Liver (tissue), 8 donors: ENCODE measurements at regions not wholly inside any gene's neighbourhood (a gene's known extent, or its start where the extent isn't known, plus 50 kb on each side); places are given as distances from the start of the nearest gene placed in this dataset.

Source experiments
- DNase-seq: peaks from one replicate; pipeline ENCODE4 v3.0.0-alpha.2; 2017; ENCODE audit warnings: low spot score
- H3K27ac ChIP-seq, 2 donors: one replicate each; pipeline ENCODE4 v1.7.0; 2013; ENCODE audit warnings: inconsistent platforms in 2 of 2, low read length in 2 of 2, control low read depth in 1 of 2, low read depth in 1 of 2, mild to moderate bottlenecking in 1 of 2
- H3K27me3 ChIP-seq, 4 donors: one replicate each; pipeline versions ENCODE4 v1.6.1 to v1.7.0; 2013; ENCODE audit warnings: low read length in 3 of 4, inconsistent platforms in 1 of 4, mild to moderate bottlenecking in 1 of 4, moderate library complexity in 1 of 4; ENCODE audit not compliant: control insufficient read depth in 4 of 4, insufficient read depth in 4 of 4
- H3K36me3 ChIP-seq, 4 donors: one replicate each; pipeline versions ENCODE4 v1.6.1 to v1.7.0; 2013; ENCODE audit warnings: low read length in 3 of 4, mild to moderate bottlenecking in 3 of 4, low read depth in 1 of 4, moderate library complexity in 1 of 4; ENCODE audit not compliant: control insufficient read depth in 4 of 4, insufficient read depth in 3 of 4
- H3K4me1 ChIP-seq, 4 donors: one replicate each; pipeline versions ENCODE4 v1.6.1 to v1.7.0; 2013; ENCODE audit warnings: low read length in 3 of 4, mild to moderate bottlenecking in 3 of 4, moderate library complexity in 1 of 4; ENCODE audit not compliant: control insufficient read depth in 4 of 4, insufficient read depth in 4 of 4
- H3K4me3 ChIP-seq, 3 donors: one replicate each; pipeline versions ENCODE4 v1.6.1 to v1.7.0; 2013; ENCODE audit warnings: low read length in 3 of 3, control low read depth in 1 of 3, low read depth in 1 of 3, mild to moderate bottlenecking in 1 of 3
- H3K9ac ChIP-seq, 2 donors: one replicate each; pipeline ENCODE4 v1.7.0; 2013; ENCODE audit warnings: low read length in 2 of 2, mild to moderate bottlenecking in 2 of 2, moderate library complexity in 2 of 2, control low read depth in 1 of 2, low read depth in 1 of 2
- H3K9me3 ChIP-seq, 4 donors: one replicate each; pipeline versions ENCODE4 v1.6.1 to v1.7.0; 2013; ENCODE audit warnings: low read length in 3 of 4; ENCODE audit not compliant: control insufficient read depth in 4 of 4
- EGR1 ChIP-seq, 2 donors: IDR thresholded peaks; 2 replicates each; pipeline ENCODE4 v1.6.1; 2016 to 2018; ENCODE audit warnings: antibody characterized with exemption in 2 of 2, low read depth in 2 of 2
- FOXA1 ChIP-seq: IDR thresholded peaks from 2 replicates; pipeline ENCODE4 v1.6.1; 2016; ENCODE audit warnings: antibody characterized with exemption
- FOXA2 ChIP-seq: IDR thresholded peaks from 2 replicates; pipeline ENCODE4 v1.6.1; 2016; ENCODE audit warnings: antibody characterized with exemption
- GABPA ChIP-seq, 2 donors: IDR thresholded peaks in 1 of 2; conservative IDR thresholded peaks in 1 of 2; 2 replicates each; pipeline ENCODE4 v1.6.1; 2016; ENCODE audit warnings: antibody characterized with exemption in 2 of 2, mild to moderate bottlenecking in 1 of 2, moderate library complexity in 1 of 2
- HNF4A ChIP-seq, 2 donors: conservative IDR thresholded peaks; 2 replicates each; pipeline ENCODE4 v1.6.1; 2016; ENCODE audit warnings: antibody characterized with exemption in 2 of 2, mild to moderate bottlenecking in 2 of 2
- HNF4G ChIP-seq: IDR thresholded peaks from 2 replicates; pipeline ENCODE4 v1.6.1; 2016; ENCODE audit warnings: antibody characterized with exemption
- JUND ChIP-seq, 2 donors: IDR thresholded peaks; 2 replicates each; pipeline ENCODE4 v1.6.1; 2016; ENCODE audit warnings: antibody characterized with exemption in 2 of 2
- NR2F2 ChIP-seq: IDR thresholded peaks from 2 replicates; pipeline ENCODE4 v1.6.1; 2016; ENCODE audit warnings: antibody characterized with exemption
- RAD21 ChIP-seq, 2 donors: IDR thresholded peaks; 2 replicates each; pipeline ENCODE4 v1.6.1; 2016; ENCODE audit warnings: antibody characterized with exemption in 2 of 2, mild to moderate bottlenecking in 2 of 2
- RXRA ChIP-seq, 2 donors: IDR thresholded peaks; 2 replicates each; pipeline ENCODE4 v1.6.1; 2017 to 2018; ENCODE audit warnings: antibody characterized with exemption in 2 of 2, mild to moderate bottlenecking in 1 of 2
- SP1 ChIP-seq: IDR thresholded peaks from 2 replicates; pipeline ENCODE4 v1.6.1; 2018; ENCODE audit warnings: antibody characterized with exemption, mild to moderate bottlenecking
- TAF1 ChIP-seq: conservative IDR thresholded peaks from 2 replicates; pipeline ENCODE4 v1.6.1; 2016; ENCODE audit warnings: antibody characterized with exemption, mild to moderate bottlenecking
- YY1 ChIP-seq: IDR thresholded peaks from 2 replicates; pipeline ENCODE4 v1.6.1; 2016; ENCODE audit warnings: antibody characterized with exemption, mild to moderate bottlenecking
- WGBS: extraction: QIAGEN DNeasy Blood & Tissue Kit; methylation state at CpG from one replicate; pipeline ENCODE4 v1.1.7; 2013; 5-methylcytosine and 5-hydroxymethylcytosine counted together
- TF ChIP-seq, protein P1 (sequence below): IDR thresholded peaks from 2 replicates; pipeline ENCODE4 v1.6.1; 2016; ENCODE audit warnings: antibody characterized with exemption
- TF ChIP-seq, protein P2 (sequence below): IDR thresholded peaks from 2 replicates; pipeline ENCODE4 v1.6.1; 2016; ENCODE audit warnings: antibody characterized with exemption
- TF ChIP-seq, protein P3 (sequence below): IDR thresholded peaks from 2 replicates; pipeline ENCODE4 v1.6.1; 2016; ENCODE audit warnings: antibody characterized with exemption, mild to moderate bottlenecking
- TF ChIP-seq, protein P4 (sequence below): fragments of 150-350 bp; IDR thresholded peaks from 2 replicates; pipeline ENCODE4 v1.5.1; 2017; ENCODE audit warnings: improper control_type of control experiment, low read depth, low read length; ENCODE audit not compliant: missing input control
- TF ChIP-seq, protein P5 (sequence below): IDR thresholded peaks from 2 replicates; pipeline ENCODE4 v1.6.1; 2016; ENCODE audit warnings: antibody characterized with exemption
- donor health status: healthy.
- donor health status: healthy.
- donor health status: healthy.
- donor health status: healthy.
- donor health status: healthy.

DNA sequence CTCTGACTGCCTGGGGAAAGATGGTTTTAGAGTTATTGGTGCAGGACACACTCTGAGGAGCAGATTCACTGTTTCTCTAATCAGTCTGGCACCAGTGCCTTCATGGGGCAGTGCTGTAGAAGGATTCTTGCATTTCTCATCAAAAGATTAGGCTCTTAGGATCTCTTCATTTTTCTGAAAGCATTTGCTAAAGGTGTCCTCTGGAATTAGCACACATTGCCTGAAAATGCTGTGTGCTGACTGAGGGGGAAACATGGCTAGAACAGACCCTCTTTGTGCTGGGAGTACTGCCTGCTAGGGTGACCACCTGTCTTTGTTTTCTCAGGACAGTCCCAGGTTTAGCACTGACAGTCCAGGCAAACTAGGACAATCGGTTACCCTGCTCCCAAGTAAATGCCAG is 301.0 kb downstream of the PTEN start:
- WGBS, result 88% methylated on average over 1 of the region's 1 CpG
- H3K36me3 ChIP-seq, result no peaks in the 10 kb centered on the region
- no peaks in the 10 kb centered on the region for H3K27me3 ChIP-seq
- H3K9me3 ChIP-seq, result no peaks in the 10 kb centered on the region
- no peak for DNase-seq
- TF ChIP-seq SP1 (no peak), RAD21 (IDR thresholded peaks at IDR 0.05) (no peak), HNF4A (conservative IDR thresholded peaks at IDR 0.05) (no peak), NR2F2 (no peak), EGR1 (IDR thresholded peaks at IDR 0.05; ENCODE audit: low read depth in 2 of 2) (no peak), FOXA2 (no peak), RXRA (IDR thresholded peaks at IDR 0.05) (no peak), JUND (IDR thresholded peaks at IDR 0.05) (no peak), TAF1 (no peak), HNF4G (no peak)
- TF ChIP-seq, protein P1, sequence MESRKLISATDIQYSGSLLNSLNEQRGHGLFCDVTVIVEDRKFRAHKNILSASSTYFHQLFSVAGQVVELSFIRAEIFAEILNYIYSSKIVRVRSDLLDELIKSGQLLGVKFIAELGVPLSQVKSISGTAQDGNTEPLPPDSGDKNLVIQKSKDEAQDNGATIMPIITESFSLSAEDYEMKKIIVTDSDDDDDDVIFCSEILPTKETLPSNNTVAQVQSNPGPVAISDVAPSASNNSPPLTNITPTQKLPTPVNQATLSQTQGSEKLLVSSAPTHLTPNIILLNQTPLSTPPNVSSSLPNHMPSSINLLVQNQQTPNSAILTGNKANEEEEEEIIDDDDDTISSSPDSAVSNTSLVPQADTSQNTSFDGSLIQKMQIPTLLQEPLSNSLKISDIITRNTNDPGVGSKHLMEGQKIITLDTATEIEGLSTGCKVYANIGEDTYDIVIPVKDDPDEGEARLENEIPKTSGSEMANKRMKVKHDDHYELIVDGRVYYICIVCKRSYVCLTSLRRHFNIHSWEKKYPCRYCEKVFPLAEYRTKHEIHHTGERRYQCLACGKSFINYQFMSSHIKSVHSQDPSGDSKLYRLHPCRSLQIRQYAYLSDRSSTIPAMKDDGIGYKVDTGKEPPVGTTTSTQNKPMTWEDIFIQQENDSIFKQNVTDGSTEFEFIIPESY, result no peak
- TF ChIP-seq, protein P2, sequence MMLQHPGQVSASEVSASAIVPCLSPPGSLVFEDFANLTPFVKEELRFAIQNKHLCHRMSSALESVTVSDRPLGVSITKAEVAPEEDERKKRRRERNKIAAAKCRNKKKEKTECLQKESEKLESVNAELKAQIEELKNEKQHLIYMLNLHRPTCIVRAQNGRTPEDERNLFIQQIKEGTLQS, result no peak
- TF ChIP-seq, protein P3, sequence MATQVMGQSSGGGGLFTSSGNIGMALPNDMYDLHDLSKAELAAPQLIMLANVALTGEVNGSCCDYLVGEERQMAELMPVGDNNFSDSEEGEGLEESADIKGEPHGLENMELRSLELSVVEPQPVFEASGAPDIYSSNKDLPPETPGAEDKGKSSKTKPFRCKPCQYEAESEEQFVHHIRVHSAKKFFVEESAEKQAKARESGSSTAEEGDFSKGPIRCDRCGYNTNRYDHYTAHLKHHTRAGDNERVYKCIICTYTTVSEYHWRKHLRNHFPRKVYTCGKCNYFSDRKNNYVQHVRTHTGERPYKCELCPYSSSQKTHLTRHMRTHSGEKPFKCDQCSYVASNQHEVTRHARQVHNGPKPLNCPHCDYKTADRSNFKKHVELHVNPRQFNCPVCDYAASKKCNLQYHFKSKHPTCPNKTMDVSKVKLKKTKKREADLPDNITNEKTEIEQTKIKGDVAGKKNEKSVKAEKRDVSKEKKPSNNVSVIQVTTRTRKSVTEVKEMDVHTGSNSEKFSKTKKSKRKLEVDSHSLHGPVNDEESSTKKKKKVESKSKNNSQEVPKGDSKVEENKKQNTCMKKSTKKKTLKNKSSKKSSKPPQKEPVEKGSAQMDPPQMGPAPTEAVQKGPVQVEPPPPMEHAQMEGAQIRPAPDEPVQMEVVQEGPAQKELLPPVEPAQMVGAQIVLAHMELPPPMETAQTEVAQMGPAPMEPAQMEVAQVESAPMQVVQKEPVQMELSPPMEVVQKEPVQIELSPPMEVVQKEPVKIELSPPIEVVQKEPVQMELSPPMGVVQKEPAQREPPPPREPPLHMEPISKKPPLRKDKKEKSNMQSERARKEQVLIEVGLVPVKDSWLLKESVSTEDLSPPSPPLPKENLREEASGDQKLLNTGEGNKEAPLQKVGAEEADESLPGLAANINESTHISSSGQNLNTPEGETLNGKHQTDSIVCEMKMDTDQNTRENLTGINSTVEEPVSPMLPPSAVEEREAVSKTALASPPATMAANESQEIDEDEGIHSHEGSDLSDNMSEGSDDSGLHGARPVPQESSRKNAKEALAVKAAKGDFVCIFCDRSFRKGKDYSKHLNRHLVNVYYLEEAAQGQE, result no peak
- TF ChIP-seq, protein P4, sequence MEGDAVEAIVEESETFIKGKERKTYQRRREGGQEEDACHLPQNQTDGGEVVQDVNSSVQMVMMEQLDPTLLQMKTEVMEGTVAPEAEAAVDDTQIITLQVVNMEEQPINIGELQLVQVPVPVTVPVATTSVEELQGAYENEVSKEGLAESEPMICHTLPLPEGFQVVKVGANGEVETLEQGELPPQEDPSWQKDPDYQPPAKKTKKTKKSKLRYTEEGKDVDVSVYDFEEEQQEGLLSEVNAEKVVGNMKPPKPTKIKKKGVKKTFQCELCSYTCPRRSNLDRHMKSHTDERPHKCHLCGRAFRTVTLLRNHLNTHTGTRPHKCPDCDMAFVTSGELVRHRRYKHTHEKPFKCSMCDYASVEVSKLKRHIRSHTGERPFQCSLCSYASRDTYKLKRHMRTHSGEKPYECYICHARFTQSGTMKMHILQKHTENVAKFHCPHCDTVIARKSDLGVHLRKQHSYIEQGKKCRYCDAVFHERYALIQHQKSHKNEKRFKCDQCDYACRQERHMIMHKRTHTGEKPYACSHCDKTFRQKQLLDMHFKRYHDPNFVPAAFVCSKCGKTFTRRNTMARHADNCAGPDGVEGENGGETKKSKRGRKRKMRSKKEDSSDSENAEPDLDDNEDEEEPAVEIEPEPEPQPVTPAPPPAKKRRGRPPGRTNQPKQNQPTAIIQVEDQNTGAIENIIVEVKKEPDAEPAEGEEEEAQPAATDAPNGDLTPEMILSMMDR, result no peak
- TF ChIP-seq, protein P5, sequence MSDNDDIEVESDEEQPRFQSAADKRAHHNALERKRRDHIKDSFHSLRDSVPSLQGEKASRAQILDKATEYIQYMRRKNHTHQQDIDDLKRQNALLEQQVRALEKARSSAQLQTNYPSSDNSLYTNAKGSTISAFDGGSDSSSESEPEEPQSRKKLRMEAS, result no peak
- no peaks in the 10 kb centered on the region for H3K4me1 ChIP-seq
- H3K27ac ChIP-seq, result no peak overlapping the region
- H3K9ac ChIP-seq, result no peak overlapping the region
- H3K4me3 ChIP-seq, result no peak overlapping the region

DNA sequence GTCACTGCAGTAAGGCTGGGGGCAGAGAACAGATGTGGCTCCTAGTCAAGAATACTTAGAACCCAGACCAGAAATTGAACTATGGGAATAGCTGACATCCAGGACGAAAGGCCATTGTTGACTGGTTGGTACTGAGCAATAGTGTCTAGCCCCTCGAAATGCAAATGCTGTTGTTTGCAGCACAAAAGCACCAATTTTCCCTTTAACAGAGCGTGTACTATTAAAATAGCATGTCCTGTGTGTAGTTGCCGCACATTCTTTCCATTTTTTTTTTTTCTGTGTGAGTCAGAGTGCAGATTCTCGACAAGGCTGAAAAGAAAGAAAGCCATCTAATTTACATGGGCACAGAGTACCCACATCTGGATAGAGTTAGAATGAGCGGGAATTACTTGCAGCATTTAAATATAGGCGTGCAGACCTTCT is 302.4 kb downstream of the PTEN start:
- no peak overlapping the region for H3K27ac ChIP-seq
- no peaks in the 10 kb centered on the region for H3K27me3 ChIP-seq
- no peaks in the 10 kb centered on the region for H3K4me1 ChIP-seq
- no peak overlapping the region for H3K9ac ChIP-seq
- DNase-seq, result no peak
- 92% methylated on average over 7 of the region's 7 CpGs for WGBS
- H3K4me3 ChIP-seq, result no peak overlapping the region
- no peaks in the 10 kb centered on the region for H3K36me3 ChIP-seq
- no peaks in the 10 kb centered on the region for H3K9me3 ChIP-seq
- TF ChIP-seq RXRA (IDR thresholded peaks at IDR 0.05) (no peak), HNF4A (conservative IDR thresholded peaks at IDR 0.05) (no peak), YY1 (no peak), FOXA1 (no peak), GABPA (IDR thresholded peaks at IDR 0.05 in 1 of 2, conservative IDR thresholded peaks at IDR 0.05 in 1 of 2) (no peak)
- TF ChIP-seq, protein P2, result no peak
- TF ChIP-seq, protein P4, result no peak
- TF ChIP-seq, protein P3, result no peak
